GM13976 (cell line): ENCODE measurements at regions not wholly inside any gene's neighbourhood (a gene's known extent, or its start where the extent isn't known, plus 50 kb on each side); places are given as distances from the start of the nearest gene placed in this dataset.

Experiments used
- DNase-seq: peaks from one replicate; pipeline ENCODE4 v3.0.0; 2012; ENCODE audit warnings: low spot score
- CTCF ChIP-seq: IDR thresholded peaks from 2 replicates; pipeline ENCODE4 v1.5.1; 2012; ENCODE audit warnings: borderline replicate concordance, mild to moderate bottlenecking; ENCODE audit not compliant: insufficient read depth; ENCODE audit errors: extremely low read depth, missing control alignments, control extremely low read depth
- in situ Hi-C: fragments of 300-500 bp; cut with MboI; formaldehyde crosslinking; loops from one replicate; pipeline ENCODE4 v1.12.0; 2022; ENCODE audit warnings: low sequenced_read_pairs, mixed read lengths, inconsistent platforms; ENCODE audit not compliant: unreplicated experiment

- no peak for DNase-seq
- TF ChIP-seq CTCF: no peak
- in situ Hi-C loops: no loop called here
Measured at GRCh38 chr2:239881031-239881471, 144.1 kb downstream of the NDUFA10 start.

GRCh38 chr2:239880396-239880795, 144.7 kb downstream of the NDUFA10 start:
- TF ChIP-seq CTCF: no peak
- in situ Hi-C loops: no loop called here
- no peak for DNase-seq

- DNase-seq: no peak
- in situ Hi-C loops: no loop called here
- TF ChIP-seq CTCF: no peak
Measured at GRCh38 chr2:239879423-239880084, 145.6 kb downstream of the NDUFA10 start.

DNA sequence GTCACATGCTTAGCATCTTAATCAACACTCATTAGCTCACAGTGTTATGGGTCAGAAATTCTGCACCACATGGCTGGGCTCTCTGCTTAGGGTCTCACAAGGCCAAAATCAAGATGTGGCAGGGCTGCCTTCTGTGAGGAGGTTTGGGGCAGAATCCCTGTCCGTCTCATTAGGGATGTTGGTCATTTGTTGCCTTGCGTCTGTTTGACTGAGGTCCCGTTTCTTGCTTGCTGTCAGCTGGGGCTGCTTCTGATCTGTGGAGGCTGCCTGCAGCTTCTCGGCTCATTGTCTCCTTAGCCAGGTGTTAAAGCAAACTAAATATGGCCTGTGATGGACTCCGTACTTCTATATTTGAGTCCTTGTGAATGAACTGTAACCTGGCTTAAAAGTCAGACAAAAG, 146.5 kb downstream of the NDUFA10 start:
- in situ Hi-C loops: no loop called here
- no peak for TF ChIP-seq CTCF
- DNase-seq: no peak

- TF ChIP-seq CTCF: no peak
- DNase-seq: no peak
- in situ Hi-C loops: no loop called here
Measured at GRCh38 chr2:239876948-239877289, 148.2 kb downstream of the NDUFA10 start.

DNA sequence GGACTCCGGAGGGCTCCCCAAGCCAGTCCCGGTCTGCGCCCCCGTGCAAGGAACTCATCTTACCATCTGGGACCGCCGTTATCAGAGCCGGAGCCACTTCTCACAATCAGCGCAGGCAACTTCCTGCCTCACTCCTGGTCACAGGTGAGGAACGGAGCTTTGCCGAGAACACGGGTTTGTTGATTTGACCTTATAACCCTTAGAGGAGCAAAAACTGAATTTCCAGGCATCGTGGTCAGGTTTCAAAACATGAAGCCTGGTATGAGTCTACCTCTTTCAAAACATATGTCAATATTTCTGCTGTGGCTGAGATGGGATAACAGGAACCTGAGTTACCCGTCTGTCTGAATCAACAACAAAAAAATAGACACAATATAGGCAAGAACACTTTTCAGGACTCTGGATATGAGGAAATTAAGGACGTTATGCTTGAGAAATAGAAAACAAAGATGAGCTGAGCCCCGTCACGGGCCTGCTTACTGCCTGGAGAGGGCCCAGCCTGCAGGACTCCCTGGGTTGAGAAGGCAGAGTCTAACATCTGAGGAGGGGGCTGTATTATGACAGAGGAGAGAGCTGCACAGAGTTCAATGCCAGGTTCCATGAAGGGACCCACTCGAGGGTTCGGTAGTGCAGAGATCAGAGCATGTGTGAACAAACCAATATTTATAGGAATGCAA, 148.7 kb downstream of the NDUFA10 start:
- in situ Hi-C loops: no loop called here
- no peak for DNase-seq
- TF ChIP-seq CTCF: no peak
